NCI-H1436 (cell line): ENCODE measurements at regions not wholly inside any gene's neighbourhood (a gene's known extent, or its start where the extent isn't known, plus 50 kb on each side); places are given as distances from the start of the nearest gene placed in this dataset.
A peak's percentile ranks its signal among the peaks of the same experiment; 100 is the strongest.
"Not testable (repeated sequence)": the region's sequence is repeated elsewhere in the genome, so short reads cannot be mapped to it uniquely, and the experiment has no call there.

Source experiments
- DNase-seq: peaks from one replicate; lab custom pipeline; 2025; lab: John Stamatoyannopoulos, UW

GRCh38 chr9:31112491-31112890, 1272.0 kb upstream of the ACO1 start:
- no peak for DNase-seq

DNA sequence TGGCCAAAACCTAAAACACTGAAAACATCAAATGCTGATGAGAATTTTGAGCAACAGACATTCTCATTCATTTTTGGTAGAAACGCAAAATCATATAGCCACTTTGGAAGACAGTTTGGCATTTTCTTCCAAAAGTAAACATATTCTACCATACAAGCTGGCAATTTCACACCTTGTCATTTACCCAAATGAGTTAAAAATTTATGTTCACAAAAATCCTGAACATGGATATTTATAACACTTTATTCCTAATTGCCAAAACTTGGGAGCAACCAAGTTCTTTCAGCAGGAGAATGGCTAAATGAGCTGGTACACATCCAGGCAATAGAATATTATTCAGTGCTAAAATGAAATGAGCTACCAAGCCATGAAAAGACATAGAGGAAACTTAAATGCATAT, 1270.1 kb upstream of the ACO1 start:
- no peak for DNase-seq

- DNase-seq = peak; percentile 16
Measured at GRCh38 chr9:31119890-31120454, 1264.5 kb upstream of the ACO1 start.

- DNase-seq = no peak
Measured at GRCh38 chr9:31124389-31124788, 1260.1 kb upstream of the ACO1 start.

DNA sequence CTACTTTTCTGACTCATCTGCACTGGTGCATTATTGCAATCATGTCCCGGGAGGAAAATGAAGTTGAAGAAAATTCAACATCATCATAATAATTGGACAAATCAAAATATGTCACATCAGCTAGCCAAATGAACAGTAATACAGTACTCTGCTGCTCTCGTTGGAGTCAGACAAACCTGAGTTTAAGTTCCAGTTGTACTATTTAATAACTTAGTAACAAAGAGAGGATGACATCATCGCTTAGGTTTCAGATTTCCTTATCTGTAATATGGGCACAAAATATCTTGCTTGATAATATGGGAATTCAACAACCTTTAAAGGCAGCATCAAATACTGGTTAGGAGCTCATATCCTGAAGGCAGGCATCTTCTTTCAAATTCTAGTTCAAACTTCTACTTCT, 1248.9 kb upstream of the ACO1 start:
- no peak for DNase-seq

DNA sequence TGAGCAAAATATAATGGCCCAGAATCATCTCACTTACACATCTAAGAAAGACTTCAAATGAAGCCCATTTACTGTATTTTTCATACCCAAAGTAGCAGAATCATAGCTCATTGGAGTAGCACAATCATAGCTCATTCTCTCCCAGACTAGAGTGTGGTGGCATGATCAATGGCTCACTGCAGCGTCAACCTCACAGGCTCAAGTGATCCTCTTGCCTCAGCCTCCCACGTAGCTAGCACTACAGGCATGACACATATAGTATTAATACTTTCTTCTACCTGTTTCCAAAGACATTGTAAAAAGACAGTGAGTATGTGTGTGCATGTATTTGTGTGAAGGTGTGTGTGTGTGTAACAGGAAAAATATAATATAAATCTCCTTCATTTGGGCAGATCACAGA, 1247.9 kb upstream of the ACO1 start:
- no peak for DNase-seq

GRCh38 chr9:31137176-31138160, 1247.0 kb upstream of the ACO1 start:
- DNase-seq = no peak

DNA sequence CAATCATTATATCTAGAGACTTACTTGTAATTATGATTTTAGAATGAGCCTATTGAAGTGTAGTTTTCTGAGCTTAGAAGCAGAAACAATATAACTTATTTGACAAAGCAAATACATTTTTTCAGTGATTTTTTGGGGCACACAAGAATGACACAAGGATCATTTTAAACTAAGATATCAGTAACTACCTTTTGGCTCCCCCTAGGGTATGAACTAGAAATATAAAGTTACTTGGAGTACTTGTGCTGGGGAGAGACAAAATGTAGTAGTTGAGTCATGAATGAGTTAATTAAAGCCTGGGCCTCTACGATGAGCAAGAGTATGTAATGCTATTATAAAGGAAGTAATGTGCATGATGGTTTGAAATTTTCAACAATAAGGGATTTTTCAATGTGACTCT, 1244.1 kb upstream of the ACO1 start:
- no peak for DNase-seq

GRCh38 chr9:31142456-31142855, 1242.0 kb upstream of the ACO1 start:
- DNase-seq = no peak

DNA sequence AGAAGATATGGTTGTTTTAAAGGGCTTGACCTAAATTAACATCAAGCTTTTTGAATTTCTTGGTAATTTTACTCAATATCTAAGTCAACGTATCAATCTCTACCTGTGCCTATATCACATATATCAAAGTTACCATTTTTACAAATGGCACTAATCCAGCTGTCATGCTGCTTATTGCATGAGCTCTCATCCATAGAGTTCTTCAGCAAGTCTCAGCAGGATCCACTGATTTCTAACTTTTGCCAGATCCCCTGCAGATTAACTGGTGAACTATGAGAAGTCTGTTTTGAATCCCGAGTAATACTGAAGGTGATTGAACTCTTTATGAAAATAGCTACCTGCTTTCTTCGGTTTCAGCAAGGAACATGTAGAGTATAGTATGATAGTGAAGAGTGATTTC, 1239.8 kb upstream of the ACO1 start:
- DNase-seq = no peak

DNA sequence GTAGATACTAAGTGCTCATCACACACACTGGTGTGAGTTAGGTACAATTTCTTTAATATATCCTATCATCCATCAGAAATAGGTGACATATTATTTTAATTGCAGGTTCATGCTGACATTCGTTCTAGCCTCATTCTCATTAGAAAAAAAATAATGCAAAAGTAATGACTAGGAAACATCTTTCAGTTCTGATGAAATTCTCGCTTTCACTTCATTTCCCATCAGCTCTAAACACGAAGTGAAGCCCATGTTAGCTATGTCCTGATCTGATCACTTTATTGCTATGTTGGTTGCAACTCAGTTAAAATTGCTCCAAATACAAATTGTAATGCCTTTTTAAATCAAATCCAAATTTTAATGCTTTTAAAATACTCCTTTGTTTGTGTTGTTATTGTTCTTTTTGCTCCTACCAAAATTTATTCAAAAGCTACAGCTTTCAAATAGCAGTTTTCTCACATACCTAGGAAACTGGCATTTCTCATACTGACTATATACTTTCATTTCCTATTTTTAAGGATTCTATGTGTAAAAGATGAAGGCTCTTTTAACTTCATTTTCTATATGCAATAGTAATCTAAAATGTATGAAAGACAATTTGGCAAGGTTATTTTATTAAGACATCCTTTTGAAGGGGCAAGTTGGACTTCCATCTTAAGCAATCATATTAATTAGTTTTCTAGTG, 1237.8 kb upstream of the ACO1 start:
- DNase-seq = no peak

- DNase-seq = peak; percentile 10
Measured at GRCh38 chr9:31153250-31153840, 1231.1 kb upstream of the ACO1 start.

DNA sequence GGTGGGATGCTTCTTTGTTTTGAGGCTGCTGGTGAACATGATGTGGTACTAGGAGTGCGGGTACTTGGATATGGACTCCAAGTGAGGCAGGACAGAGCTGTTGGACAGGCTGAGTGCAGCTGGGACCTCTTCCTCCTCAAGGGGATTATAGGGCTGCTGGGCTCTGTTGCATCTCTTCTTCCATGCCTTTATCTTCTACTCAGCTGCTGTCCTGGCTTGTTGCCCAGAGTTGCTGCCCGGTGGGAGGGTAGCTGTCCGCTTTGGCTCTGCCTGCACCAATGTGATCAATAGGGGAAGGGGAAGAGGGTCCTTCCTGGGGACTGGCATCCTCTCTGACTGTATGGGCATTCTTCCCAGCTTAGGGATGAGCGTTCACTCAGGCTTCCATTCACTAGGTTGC, 1217.9 kb upstream of the ACO1 start:
- DNase-seq = no peak

DNA sequence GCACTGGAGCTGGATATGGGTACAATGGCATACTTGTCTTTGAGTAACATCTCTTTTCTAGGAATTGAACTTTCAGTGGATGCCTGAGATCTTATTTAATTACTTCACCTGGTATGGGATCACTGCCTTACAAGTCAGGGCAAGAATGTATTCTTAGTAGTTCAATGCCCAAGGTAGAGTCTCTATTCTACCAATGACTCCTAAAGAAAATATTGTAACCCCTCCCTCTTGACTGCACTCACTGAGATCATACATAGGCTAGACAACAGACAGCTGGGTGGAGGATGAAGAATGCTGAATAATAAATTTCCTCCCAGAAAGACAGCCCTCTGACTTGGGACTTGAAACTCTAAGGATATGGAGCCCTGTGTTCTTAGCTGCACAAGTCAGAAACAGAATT, 1216.3 kb upstream of the ACO1 start:
- DNase-seq = no peak

DNA sequence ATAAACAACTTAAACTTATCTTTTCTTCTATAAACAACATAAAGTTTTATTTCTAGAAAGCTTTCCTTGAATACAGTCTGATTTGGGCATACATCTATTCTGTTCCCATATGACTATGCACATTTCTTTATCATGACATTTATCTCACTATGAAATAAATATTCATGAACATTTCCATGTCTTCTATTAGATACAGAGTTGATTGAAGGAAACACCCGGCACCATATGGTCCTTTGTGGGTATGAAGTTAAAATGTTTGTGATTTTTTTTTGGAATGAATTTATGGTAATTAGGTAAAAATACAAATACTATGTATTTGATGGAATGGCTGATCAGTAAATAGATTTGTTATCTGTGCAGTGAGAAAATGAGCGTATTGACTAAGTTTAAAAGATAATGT, 1209.8 kb upstream of the ACO1 start:
- DNase-seq = no peak

GRCh38 chr9:31183866-31184265, 1200.6 kb upstream of the ACO1 start:
- no peak for DNase-seq

GRCh38 chr9:31185831-31186230, 1198.6 kb upstream of the ACO1 start:
- no peak for DNase-seq

DNA sequence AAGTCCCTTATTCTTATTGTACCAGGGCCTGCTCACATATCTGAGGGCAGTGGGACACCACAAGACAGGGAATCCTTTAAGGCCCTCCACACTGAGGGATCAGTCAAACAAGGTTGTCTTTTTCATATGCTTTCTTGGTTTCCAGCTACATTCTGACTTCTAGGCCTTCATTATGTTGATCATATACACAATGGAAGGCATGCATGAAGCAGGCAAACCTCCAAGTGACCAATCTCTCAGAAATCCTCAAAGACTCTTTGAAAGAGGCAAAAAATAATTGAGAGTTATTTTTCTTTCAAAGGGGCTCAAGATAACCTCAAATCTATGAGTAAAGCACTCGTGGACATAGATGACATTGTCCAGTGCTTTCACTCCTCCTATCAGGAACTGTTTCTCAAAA, 1195.9 kb upstream of the ACO1 start:
- no peak for DNase-seq

DNA sequence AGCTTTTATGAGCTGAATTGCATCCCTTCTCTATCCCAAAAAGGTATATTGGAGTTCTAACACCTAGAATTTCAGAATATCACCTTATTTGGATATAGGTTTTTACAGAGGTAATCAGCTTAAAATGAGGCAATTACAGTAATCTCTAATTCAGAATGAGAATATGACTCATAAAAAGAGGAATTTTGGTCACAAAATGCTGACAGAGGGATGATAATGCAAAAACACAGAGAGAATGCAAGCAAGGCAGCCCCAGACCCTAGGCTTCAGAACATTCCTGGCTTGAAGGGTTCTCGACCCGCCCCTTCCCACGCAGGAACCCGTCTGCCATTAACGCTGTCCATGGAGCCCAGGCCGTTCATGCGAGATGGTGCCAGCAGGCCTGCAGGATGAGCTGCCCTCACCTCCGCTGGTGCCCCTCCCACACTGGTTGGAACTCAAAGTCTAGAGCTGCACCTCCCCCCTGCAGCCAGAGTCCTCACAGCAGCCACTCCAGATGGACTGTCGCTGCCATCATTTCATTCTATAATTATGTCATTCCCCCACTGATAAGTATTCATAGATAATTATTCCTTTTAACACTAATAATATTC, 1173.4 kb upstream of the ACO1 start:
- DNase-seq = no peak

- DNase-seq = not testable (repeated sequence)
Measured at GRCh38 chr9:31229976-31230375, 1154.5 kb upstream of the ACO1 start.

GRCh38 chr9:31232485-31232884, 1152.0 kb upstream of the ACO1 start:
- no peak for DNase-seq

- DNase-seq = no peak
Measured at GRCh38 chr9:31236344-31236743, 1148.1 kb upstream of the ACO1 start.
